HepG2 (cell line): ENCODE measurements at regions not wholly inside any gene's neighbourhood (a gene's known extent, or its start where the extent isn't known, plus 50 kb on each side); places are given as distances from the start of the nearest gene placed in this dataset.

Source experiments
- CBX5 ChIP-seq: sonication (generic); formaldehyde crosslinking; IDR thresholded peaks from 2 replicates; pipeline ENCODE4 v1.4.0; 2020; ENCODE audit warnings: missing genetic modification reagents, borderline replicate concordance
- FOXA1 ChIP-seq, 2 experiments: fragments of 450-650 bp in 1 of 2; sonication (generic) in 1 of 2; formaldehyde crosslinking in 1 of 2; IDR thresholded peaks; 2 replicates each; pipeline versions ENCODE4 v1.4.0 to v1.6.1; 2016 to 2020; ENCODE audit warnings: missing genetic modification reagents in 1 of 2
- FUBP1 ChIP-seq: sonication (generic); formaldehyde crosslinking; IDR thresholded peaks from 2 replicates; pipeline ENCODE4 v1.5.1; 2020; ENCODE audit warnings: missing genetic modification reagents, mild to moderate bottlenecking, borderline replicate concordance
- HDAC2 ChIP-seq: sonication (generic); formaldehyde crosslinking; IDR thresholded peaks from 2 replicates; pipeline ENCODE4 v1.4.0; 2020; ENCODE audit warnings: missing genetic modification reagents
- RAD21 ChIP-seq: fragments of 450-650 bp; formaldehyde crosslinking; IDR thresholded peaks from 2 replicates; pipeline ENCODE4 v1.5.0; 2020; ENCODE audit warnings: mild to moderate bottlenecking
- SMC3 ChIP-seq: IDR thresholded peaks from 2 replicates; pipeline ENCODE4 v1.6.1; 2011; ENCODE audit warnings: low read length, improper control_type of control experiment
- SP4 ChIP-seq: sonication (generic); formaldehyde crosslinking; IDR thresholded peaks from 2 replicates; pipeline ENCODE4 v1.8.1; 2023; ENCODE audit warnings: mild to moderate bottlenecking, missing genetic modification reagents
- TCF12 ChIP-seq, 2 experiments: fragments of 450-650 bp in 1 of 2; sonication (generic) in 1 of 2; formaldehyde crosslinking in 1 of 2; IDR thresholded peaks; 2 replicates each; pipeline versions ENCODE4 v1.6.1 to v1.8.0; 2017 to 2022; ENCODE audit warnings: antibody characterized with exemption in 1 of 2, mild to moderate bottlenecking in 1 of 2, missing genetic modification reagents in 1 of 2, moderate library complexity in 1 of 2
- ZIK1 ChIP-seq: sonication (generic); formaldehyde crosslinking; IDR thresholded peaks from 2 replicates; pipeline ENCODE4 v1.5.0; 2020; ENCODE audit warnings: mild to moderate bottlenecking, low read depth, missing genetic modification reagents, borderline replicate concordance
- ZNF232 ChIP-seq: sonication (generic); formaldehyde crosslinking; IDR thresholded peaks from 2 replicates; pipeline ENCODE4 v1.4.0; 2020; ENCODE audit warnings: missing genetic modification reagents, borderline replicate concordance
- ZNF737 ChIP-seq: sonication (generic); formaldehyde crosslinking; IDR thresholded peaks from 2 replicates; pipeline ENCODE4 v1.5.0; 2020; ENCODE audit warnings: missing genetic modification reagents, mild to moderate bottlenecking, borderline replicate concordance
- TF ChIP-seq, protein P1 (sequence below): sonication (generic); formaldehyde crosslinking; IDR thresholded peaks from 2 replicates; pipeline ENCODE4 v1.5.0; 2020; ENCODE audit warnings: mild to moderate bottlenecking, missing genetic modification reagents, moderate library complexity
- TF ChIP-seq, protein P2 (sequence below): sonication (generic); formaldehyde crosslinking; IDR thresholded peaks from 2 replicates; pipeline ENCODE4 v1.8.0; 2023; ENCODE audit warnings: mild to moderate bottlenecking, missing genetic modification reagents
- TF ChIP-seq, protein P3 (sequence below): sonication (generic); formaldehyde crosslinking; IDR thresholded peaks from 2 replicates; pipeline ENCODE4 v1.4.0; 2020; ENCODE audit warnings: mild to moderate bottlenecking, missing genetic modification reagents

GRCh38 chr4:95910749-95911148, 70.9 kb downstream of the PDHA2 start:
- TF ChIP-seq, protein P1, sequence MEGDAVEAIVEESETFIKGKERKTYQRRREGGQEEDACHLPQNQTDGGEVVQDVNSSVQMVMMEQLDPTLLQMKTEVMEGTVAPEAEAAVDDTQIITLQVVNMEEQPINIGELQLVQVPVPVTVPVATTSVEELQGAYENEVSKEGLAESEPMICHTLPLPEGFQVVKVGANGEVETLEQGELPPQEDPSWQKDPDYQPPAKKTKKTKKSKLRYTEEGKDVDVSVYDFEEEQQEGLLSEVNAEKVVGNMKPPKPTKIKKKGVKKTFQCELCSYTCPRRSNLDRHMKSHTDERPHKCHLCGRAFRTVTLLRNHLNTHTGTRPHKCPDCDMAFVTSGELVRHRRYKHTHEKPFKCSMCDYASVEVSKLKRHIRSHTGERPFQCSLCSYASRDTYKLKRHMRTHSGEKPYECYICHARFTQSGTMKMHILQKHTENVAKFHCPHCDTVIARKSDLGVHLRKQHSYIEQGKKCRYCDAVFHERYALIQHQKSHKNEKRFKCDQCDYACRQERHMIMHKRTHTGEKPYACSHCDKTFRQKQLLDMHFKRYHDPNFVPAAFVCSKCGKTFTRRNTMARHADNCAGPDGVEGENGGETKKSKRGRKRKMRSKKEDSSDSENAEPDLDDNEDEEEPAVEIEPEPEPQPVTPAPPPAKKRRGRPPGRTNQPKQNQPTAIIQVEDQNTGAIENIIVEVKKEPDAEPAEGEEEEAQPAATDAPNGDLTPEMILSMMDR (CRISPR knock-in tag): no peak
- TF ChIP-seq ZNF737 (CRISPR knock-in tag) (no peak), CBX5 (CRISPR knock-in tag) (no peak), ZNF232 (CRISPR knock-in tag) (no peak), FUBP1 (no peak), ZIK1 (CRISPR knock-in tag) (no peak), TCF12 (IDR thresholded peaks at IDR 0.05) (no peak), TCF12 (CRISPR knock-in tag; IDR thresholded peaks at IDR 0.05) (no peak), RAD21 (no peak), FOXA1 (IDR thresholded peaks at IDR 0.05) (no peak), FOXA1 (CRISPR knock-in tag; IDR thresholded peaks at IDR 0.05) (no peak), SMC3 (no peak), SP4 (CRISPR knock-in tag) (no peak), HDAC2 (CRISPR knock-in tag) (no peak)
- TF ChIP-seq, protein P2, sequence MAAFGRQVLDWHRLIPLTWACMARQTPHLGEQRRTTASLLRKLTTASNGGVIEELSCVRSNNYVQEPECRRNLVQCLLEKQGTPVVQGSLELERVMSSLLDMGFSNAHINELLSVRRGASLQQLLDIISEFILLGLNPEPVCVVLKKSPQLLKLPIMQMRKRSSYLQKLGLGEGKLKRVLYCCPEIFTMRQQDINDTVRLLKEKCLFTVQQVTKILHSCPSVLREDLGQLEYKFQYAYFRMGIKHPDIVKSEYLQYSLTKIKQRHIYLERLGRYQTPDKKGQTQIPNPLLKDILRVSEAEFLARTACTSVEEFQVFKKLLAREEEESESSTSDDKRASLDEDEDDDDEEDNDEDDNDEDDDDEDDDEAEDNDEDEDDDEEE (CRISPR knock-in tag): no peak
- TF ChIP-seq, protein P3, sequence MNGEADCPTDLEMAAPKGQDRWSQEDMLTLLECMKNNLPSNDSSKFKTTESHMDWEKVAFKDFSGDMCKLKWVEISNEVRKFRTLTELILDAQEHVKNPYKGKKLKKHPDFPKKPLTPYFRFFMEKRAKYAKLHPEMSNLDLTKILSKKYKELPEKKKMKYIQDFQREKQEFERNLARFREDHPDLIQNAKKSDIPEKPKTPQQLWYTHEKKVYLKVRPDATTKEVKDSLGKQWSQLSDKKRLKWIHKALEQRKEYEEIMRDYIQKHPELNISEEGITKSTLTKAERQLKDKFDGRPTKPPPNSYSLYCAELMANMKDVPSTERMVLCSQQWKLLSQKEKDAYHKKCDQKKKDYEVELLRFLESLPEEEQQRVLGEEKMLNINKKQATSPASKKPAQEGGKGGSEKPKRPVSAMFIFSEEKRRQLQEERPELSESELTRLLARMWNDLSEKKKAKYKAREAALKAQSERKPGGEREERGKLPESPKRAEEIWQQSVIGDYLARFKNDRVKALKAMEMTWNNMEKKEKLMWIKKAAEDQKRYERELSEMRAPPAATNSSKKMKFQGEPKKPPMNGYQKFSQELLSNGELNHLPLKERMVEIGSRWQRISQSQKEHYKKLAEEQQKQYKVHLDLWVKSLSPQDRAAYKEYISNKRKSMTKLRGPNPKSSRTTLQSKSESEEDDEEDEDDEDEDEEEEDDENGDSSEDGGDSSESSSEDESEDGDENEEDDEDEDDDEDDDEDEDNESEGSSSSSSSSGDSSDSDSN: no peak
